OCI-LY7 (cell line): ENCODE measurements at regions not wholly inside any gene's neighbourhood (a gene's known extent, or its start where the extent isn't known, plus 50 kb on each side); places are given as distances from the start of the nearest gene placed in this dataset.

Experiments
- BruUV-seq: library from RNA; stranded (reverse); fragments of 400-500 nt; replicated peaks from 2 replicates; lab custom pipeline; 2021; lab: Mats Ljungman, UMichigan
- CTCF ChIA-PET: fragments of 300-600 bp; sonication (Branson Sonifier 250); formaldehyde crosslinking; loops from one replicate; lab custom pipeline; 2022; ENCODE audit warnings: antibody characterized with exemption; ENCODE audit not compliant: unreplicated experiment; lab: Charles Lee
- POLR2A ChIA-PET: fragments of 300-600 bp; sonication (Branson Sonifier 250); formaldehyde crosslinking; loops from one replicate; lab custom pipeline; 2022; ENCODE audit warnings: antibody characterized with exemption; lab: Charles Lee
- DNase-seq: peaks from one replicate; pipeline ENCODE4 v3.0.0-alpha.2; 2015; ENCODE audit warnings: low spot score
- H2AFZ ChIP-seq: fragments of 200-600 bp; sonication (generic), shearing (Covaris generic); 2 replicates; pipeline ENCODE4 v1.6.1; 2014; ENCODE audit warnings: mild to moderate bottlenecking, antibody characterized with exemption, low read length, moderate library complexity
- H3K27ac ChIP-seq: fragments of 200-600 bp; sonication (generic); 2 replicates; pipeline ENCODE4 v1.5.1; 2014; ENCODE audit warnings: mixed run types, low read depth, mild to moderate bottlenecking, moderate library complexity, low read length, inconsistent platforms; ENCODE audit not compliant: poor library complexity, severe bottlenecking
- H3K36me3 ChIP-seq: fragments of 200-600 bp; sonication (generic); 2 replicates; pipeline ENCODE4 v1.6.1; 2014; ENCODE audit warnings: mild to moderate bottlenecking, antibody characterized with exemption, low read length, moderate library complexity, mixed read lengths; ENCODE audit not compliant: insufficient read depth
- H3K4me1 ChIP-seq: fragments of 200-600 bp; sonication (generic); 2 replicates; pipeline ENCODE4 v1.5.1; 2014; ENCODE audit warnings: mild to moderate bottlenecking, low read length; ENCODE audit not compliant: insufficient read depth, poor library complexity, severe bottlenecking
- H3K4me2 ChIP-seq: fragments of 200-600 bp; sonication (generic); 2 replicates; pipeline ENCODE4 v1.6.1; 2014; ENCODE audit warnings: mild to moderate bottlenecking, low read length
- H3K4me3 ChIP-seq: fragments of 200-600 bp; sonication (generic); 2 replicates; pipeline ENCODE4 v1.5.1; 2014; ENCODE audit warnings: mild to moderate bottlenecking, low read depth, low read length; ENCODE audit not compliant: poor library complexity, severe bottlenecking
- H3K79me2 ChIP-seq: fragments of 200-600 bp; sonication (generic); 2 replicates; pipeline ENCODE4 v1.6.1; 2016; ENCODE audit warnings: low read depth, mild to moderate bottlenecking, low read length, moderate library complexity, mixed read lengths; ENCODE audit not compliant: insufficient read depth
- H3K9me2 ChIP-seq: fragments of 200-600 bp; sonication (generic); 2 replicates; pipeline ENCODE4 v1.6.1; 2016; ENCODE audit warnings: mild to moderate bottlenecking, low read length, mixed read lengths; ENCODE audit not compliant: insufficient read depth
- H3K9me3 ChIP-seq: fragments of 200-600 bp; sonication (generic); 2 replicates; pipeline ENCODE4 v1.6.1; 2014; ENCODE audit warnings: mild to moderate bottlenecking, mixed run types, low read length, mixed read lengths
- H4K20me1 ChIP-seq: fragments of 200-600 bp; sonication (generic); 2 replicates; pipeline ENCODE4 v1.6.1; 2014; ENCODE audit warnings: mild to moderate bottlenecking, antibody characterized with exemption, low read length, moderate library complexity, mixed read lengths; ENCODE audit not compliant: insufficient read depth
- CTCF ChIP-seq: fragments of 200-600 bp; sonication (generic); conservative IDR thresholded peaks from 2 replicates; pipeline ENCODE4 v1.5.1; 2014; ENCODE audit warnings: mild to moderate bottlenecking, antibody characterized with exemption, low read length, moderate library complexity, mixed read lengths
- EZH2phosphoT487 ChIP-seq: fragments of 200-600 bp; sonication (generic); IDR thresholded peaks from 2 replicates; pipeline ENCODE4 v1.6.1; 2018; ENCODE audit warnings: low read depth, borderline replicate concordance, mild to moderate bottlenecking, mixed run types, antibody characterized with exemption, low read length, moderate library complexity, mixed read lengths
- intact Hi-C: fragments of 100-400 bp; cut with micrococcal nuclease; formaldehyde crosslinking; loops from one replicate; pipeline ENCODE4 v1.10.0; 2022; ENCODE audit not compliant: unreplicated experiment

GRCh38 chr12:24460099-24460498 is 488.8 kb downstream of the BCAT1 start:
- H3K79me2 ChIP-seq, result no peaks in the 10 kb centered on the region
- H3K27ac ChIP-seq, result no peak overlapping the region
- no peaks in the 10 kb centered on the region for H3K4me1 ChIP-seq
- no peak overlapping the region for H3K4me3 ChIP-seq
- no peaks in the 10 kb centered on the region for H3K9me3 ChIP-seq
- no peaks in the 10 kb centered on the region for H4K20me1 ChIP-seq
- CTCF ChIA-PET, result no interaction called here
- intact Hi-C loops, result no loop called here
- no TSS peak for BruUV-seq
- DNase-seq, result no peak
- H2AFZ ChIP-seq, result no peak overlapping the region
- no peak overlapping the region for H3K4me2 ChIP-seq
- TF ChIP-seq CTCF (no peak), EZH2phosphoT487 (no peak)
- POLR2A ChIA-PET, result no interaction called here
- no peaks in the 10 kb centered on the region for H3K9me2 ChIP-seq
- no peaks in the 10 kb centered on the region for H3K36me3 ChIP-seq

DNA sequence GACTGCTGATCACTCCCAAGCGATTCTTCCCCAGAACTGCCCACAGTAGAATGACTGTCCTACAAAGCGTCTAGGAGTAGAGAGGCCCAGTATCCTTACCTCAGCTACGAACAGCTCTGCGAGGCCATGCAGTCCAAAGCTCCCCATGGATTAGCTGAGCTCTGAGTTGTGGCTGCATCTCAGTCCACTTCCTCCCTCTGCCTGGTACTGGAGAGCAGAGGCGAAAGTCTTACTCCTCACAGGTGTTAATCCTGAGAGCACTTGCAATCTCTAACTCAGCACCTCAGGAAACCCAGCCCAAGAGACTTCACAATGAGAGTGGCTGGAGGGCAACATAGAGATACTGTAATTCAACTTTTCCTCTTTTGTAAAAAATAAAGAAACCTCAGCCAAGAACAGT is 493.1 kb downstream of the BCAT1 start:
- H3K36me3 ChIP-seq, result no peaks in the 10 kb centered on the region
- DNase-seq, result no peak
- no peaks in the 10 kb centered on the region for H3K79me2 ChIP-seq
- POLR2A ChIA-PET, result no interaction called here
- H3K4me3 ChIP-seq, result no peak overlapping the region
- CTCF ChIA-PET, result no interaction called here
- H4K20me1 ChIP-seq, result no peaks in the 10 kb centered on the region
- no peaks in the 10 kb centered on the region for H3K9me2 ChIP-seq
- no peak overlapping the region for H3K4me2 ChIP-seq
- no peaks in the 10 kb centered on the region for H3K4me1 ChIP-seq
- intact Hi-C loops, result no loop called here
- TF ChIP-seq CTCF (no peak), EZH2phosphoT487 (no peak)
- no peak overlapping the region for H3K27ac ChIP-seq
- BruUV-seq, result no TSS peak
- no peak overlapping the region for H2AFZ ChIP-seq
- H3K9me3 ChIP-seq, result no peaks in the 10 kb centered on the region

- H3K9me3 ChIP-seq, result no peaks in the 10 kb centered on the region
- ChIA-PET CTCF (no interaction called here), POLR2A (no interaction called here)
- DNase-seq, result no peak
- H3K4me1 ChIP-seq, result no peaks in the 10 kb centered on the region
- no peaks in the 10 kb centered on the region for H3K36me3 ChIP-seq
- intact Hi-C loops, result no loop called here
- H3K27ac ChIP-seq, result no peak overlapping the region
- TF ChIP-seq CTCF (no peak), EZH2phosphoT487 (no peak)
- H3K9me2 ChIP-seq, result no peaks in the 10 kb centered on the region
- no peaks in the 10 kb centered on the region for H3K79me2 ChIP-seq
- no peak overlapping the region for H2AFZ ChIP-seq
- no peak overlapping the region for H3K4me2 ChIP-seq
- no peaks in the 10 kb centered on the region for H4K20me1 ChIP-seq
- no peak overlapping the region for H3K4me3 ChIP-seq
- no TSS peak for BruUV-seq
Observed at GRCh38 chr12:24447678-24448077, 498.2 kb upstream of the SOX5 start.
